GM18909 (cell line): ENCODE measurements at regions not wholly inside any gene's neighbourhood (a gene's known extent, or its start where the extent isn't known, plus 50 kb on each side); places are given as distances from the start of the nearest gene placed in this dataset.
"Not testable (repeated sequence)": the region's sequence is repeated elsewhere in the genome, so short reads cannot be mapped to it uniquely, and the experiment has no call there.

Experiments used
- ATAC-seq: cut with Tn5 transposase; IDR thresholded peaks from one replicate; pipeline ENCODE4 v1.9.1; 2021; ENCODE audit warnings: mild to moderate bottlenecking; ENCODE audit not compliant: unreplicated experiment, poor library complexity

GRCh38 chr16:16448423-16448822, 69.5 kb downstream of the NPIPA7 start:
- not testable (repeated sequence) for ATAC-seq

GRCh38 chr16:16449712-16450237, 70.8 kb downstream of the NPIPA7 start:
- ATAC-seq, result not testable (repeated sequence)

GRCh38 chr16:16451721-16452410, 72.9 kb downstream of the NPIPA7 start:
- not testable (repeated sequence) for ATAC-seq

- not testable (repeated sequence) for ATAC-seq
Observed at GRCh38 chr16:16458579-16458978, 79.6 kb downstream of the NPIPA7 start.

- ATAC-seq, result not testable (repeated sequence)
Observed at GRCh38 chr16:16463792-16464191, 84.9 kb downstream of the NPIPA7 start.

GRCh38 chr16:16488919-16489318, 110.0 kb downstream of the NPIPA7 start:
- not testable (repeated sequence) for ATAC-seq

GRCh38 chr16:16489466-16489865, 110.5 kb downstream of the NPIPA7 start:
- ATAC-seq, result not testable (repeated sequence)

- not testable (repeated sequence) for ATAC-seq
Observed at GRCh38 chr16:16494114-16494513, 115.2 kb downstream of the NPIPA7 start.

- not testable (repeated sequence) for ATAC-seq
Observed at GRCh38 chr16:16494998-16495397, 116.1 kb downstream of the NPIPA7 start.

GRCh38 chr16:16499875-16500274, 120.9 kb downstream of the NPIPA7 start:
- not testable (repeated sequence) for ATAC-seq

GRCh38 chr16:16507041-16507440, 128.1 kb downstream of the NPIPA7 start:
- ATAC-seq, result not testable (repeated sequence)

GRCh38 chr16:16508344-16508743, 129.4 kb downstream of the NPIPA7 start:
- ATAC-seq, result not testable (repeated sequence)

- not testable (repeated sequence) for ATAC-seq
Observed at GRCh38 chr16:16519395-16519794, 140.5 kb downstream of the NPIPA7 start.

GRCh38 chr16:16521239-16522002, 142.5 kb downstream of the NPIPA7 start:
- not testable (repeated sequence) for ATAC-seq

- ATAC-seq, result not testable (repeated sequence)
Observed at GRCh38 chr16:16526998-16527397, 148.1 kb downstream of the NPIPA7 start.

- not testable (repeated sequence) for ATAC-seq
Observed at GRCh38 chr16:16530744-16531143, 151.8 kb downstream of the NPIPA7 start.

- ATAC-seq, result not testable (repeated sequence)
Observed at GRCh38 chr16:16535565-16535964, 156.6 kb downstream of the NPIPA7 start.

GRCh38 chr16:16536151-16536550, 157.2 kb downstream of the NPIPA7 start:
- ATAC-seq, result not testable (repeated sequence)

GRCh38 chr16:16549710-16550109, 170.8 kb downstream of the NPIPA7 start:
- ATAC-seq, result not testable (repeated sequence)

- ATAC-seq, result not testable (repeated sequence)
Observed at GRCh38 chr16:16550824-16551223, 171.9 kb downstream of the NPIPA7 start.

GRCh38 chr16:16552819-16553340, 173.9 kb downstream of the NPIPA7 start:
- ATAC-seq, result not testable (repeated sequence)
